ENCODE measurements at regions not wholly inside any gene's neighbourhood (a gene's known extent, or its start where the extent isn't known, plus 50 kb on each side); places are given as distances from the start of the nearest gene placed in this dataset.

- no peak for TF ChIP-seq CTCF (IDR thresholded peaks at IDR 0.05)
- no peak for TF ChIP-seq POLR2A (IDR thresholded peaks at IDR 0.05)
- TF ChIP-seq EP300 (IDR thresholded peaks at IDR 0.05) = no peak
Measured at GRCh38 chr3:59684766-59685165, 634.9 kb upstream of the CFAP20DC start.
